PFSK-1 (cell line): ENCODE measurements at regions not wholly inside any gene's neighbourhood (a gene's known extent, or its start where the extent isn't known, plus 50 kb on each side); places are given as distances from the start of the nearest gene placed in this dataset.

Source experiments
- FOXP2 ChIP-seq: optimal IDR thresholded peaks from 2 replicates; pipeline ENCODE3; 2011; ENCODE audit warnings: borderline replicate concordance, control low read depth, inconsistent platforms; ENCODE audit not compliant: insufficient read depth; ENCODE audit errors: extremely low read length, extremely low read depth
- POLR2AphosphoS5 ChIP-seq: IDR thresholded peaks from 2 replicates; pipeline ENCODE4 v1.6.1; 2012; ENCODE audit warnings: low read depth, mild to moderate bottlenecking, control low read depth, low read length, moderate library complexity
- REST ChIP-seq, 2 experiments: IDR thresholded peaks; 2 replicates each; pipeline versions ENCODE4 v1.6.1 to v1.8.0; 2011 to 2012; ENCODE audit warnings: low read depth in 2 of 2, low read length in 2 of 2, control low read depth in 1 of 2, inconsistent platforms in 1 of 2, mild to moderate bottlenecking in 1 of 2, moderate library complexity in 1 of 2; ENCODE audit not compliant: insufficient read depth in 1 of 2
- SIN3A ChIP-seq: IDR thresholded peaks from 2 replicates; pipeline ENCODE4 v1.6.1; 2012; ENCODE audit warnings: mild to moderate bottlenecking, low read length, moderate library complexity, borderline replicate concordance; ENCODE audit not compliant: insufficient read depth
- TAF1 ChIP-seq: IDR thresholded peaks from 2 replicates; pipeline ENCODE4 v1.6.1; 2012; ENCODE audit warnings: low read length, control low read depth, borderline replicate concordance; ENCODE audit not compliant: insufficient read depth

- TF ChIP-seq FOXP2 (no peak), POLR2AphosphoS5 (no peak), TAF1 (no peak), SIN3A (no peak), REST (IDR thresholded peaks at IDR 0.05; ENCODE audit: insufficient read depth in 1 of 2, low read depth in 2 of 2, low read length in 2 of 2) (no peak)
Observed at GRCh38 chr10:2729197-2729596, 338.2 kb upstream of the PFKP start.
